HCEC 1CT (cell line): ENCODE measurements at regions not wholly inside any gene's neighbourhood (a gene's known extent, or its start where the extent isn't known, plus 50 kb on each side); places are given as distances from the start of the nearest gene placed in this dataset.
"Not testable (repeated sequence)": the region's sequence is repeated elsewhere in the genome, so short reads cannot be mapped to it uniquely, and the experiment has no call there.

Source experiments
- DNase-seq: peaks from one replicate; pipeline ENCODE4 v3.0.0-alpha.2; 2017

GRCh38 chr12:78338054-78338785 lies 507.5 kb downstream of the NAV3 start:
- DNase-seq: no peak

DNA sequence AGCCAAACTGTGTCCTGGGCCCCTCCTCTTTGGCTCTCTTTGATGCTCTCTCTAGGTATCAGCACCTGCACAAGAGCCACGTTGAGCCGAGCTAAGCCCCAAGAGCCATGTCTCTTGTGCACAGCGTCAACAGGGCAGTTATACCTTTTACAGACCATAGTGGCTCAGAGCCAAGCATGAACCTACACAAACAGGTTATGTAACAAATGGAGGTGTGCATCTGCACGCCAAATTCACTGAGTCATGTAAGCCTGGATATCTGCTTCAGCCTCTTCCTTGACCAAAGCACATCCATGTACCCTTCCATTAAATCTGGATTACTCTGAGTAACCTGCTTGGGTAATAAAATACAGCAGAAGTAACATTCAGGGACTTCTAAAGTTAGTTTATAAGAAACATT lies 509.7 kb downstream of the NAV3 start:
- no peak for DNase-seq

DNA sequence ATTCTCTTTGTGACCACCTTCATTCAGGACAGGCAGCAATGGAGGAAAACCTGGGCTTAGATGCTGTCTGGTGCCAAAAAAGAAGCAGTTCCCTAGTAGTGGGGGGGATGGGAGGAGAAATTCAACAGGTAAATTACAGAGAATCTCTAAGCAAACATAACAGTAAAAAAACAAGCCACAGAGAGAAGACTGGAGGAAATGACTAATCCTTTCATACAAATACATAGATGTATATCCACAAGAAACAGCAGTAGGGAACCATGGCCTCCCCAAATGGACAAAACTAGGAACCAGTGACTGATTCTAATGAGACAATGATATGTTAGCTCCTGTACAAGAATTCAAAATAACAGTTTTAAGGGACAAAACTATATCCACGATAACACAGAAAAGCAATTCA lies 513.0 kb downstream of the NAV3 start:
- no peak for DNase-seq

DNA sequence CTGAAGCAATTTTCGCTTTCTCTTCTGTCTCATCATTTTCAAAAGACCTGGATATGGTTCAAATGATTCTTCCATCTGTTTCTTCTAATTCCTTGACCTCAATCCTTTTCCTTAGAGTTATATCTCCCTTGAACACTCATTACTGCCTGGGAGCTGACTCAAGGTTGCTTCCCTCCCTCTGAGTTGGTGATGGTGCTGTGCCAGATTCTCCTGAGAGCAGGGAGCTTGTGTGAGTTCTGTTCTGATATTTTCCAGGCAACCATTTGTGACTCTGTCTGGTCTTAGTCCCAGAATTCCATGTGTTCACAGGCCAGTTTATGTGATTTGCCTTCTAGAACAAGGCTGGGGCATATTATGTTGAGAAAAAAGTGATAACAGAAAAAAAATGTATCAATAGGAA lies 505.1 kb upstream of the SYT1 start:
- DNase-seq: peak; percentile 26

GRCh38 chr12:78361683-78362082 lies 502.9 kb upstream of the SYT1 start:
- no peak for DNase-seq

DNA sequence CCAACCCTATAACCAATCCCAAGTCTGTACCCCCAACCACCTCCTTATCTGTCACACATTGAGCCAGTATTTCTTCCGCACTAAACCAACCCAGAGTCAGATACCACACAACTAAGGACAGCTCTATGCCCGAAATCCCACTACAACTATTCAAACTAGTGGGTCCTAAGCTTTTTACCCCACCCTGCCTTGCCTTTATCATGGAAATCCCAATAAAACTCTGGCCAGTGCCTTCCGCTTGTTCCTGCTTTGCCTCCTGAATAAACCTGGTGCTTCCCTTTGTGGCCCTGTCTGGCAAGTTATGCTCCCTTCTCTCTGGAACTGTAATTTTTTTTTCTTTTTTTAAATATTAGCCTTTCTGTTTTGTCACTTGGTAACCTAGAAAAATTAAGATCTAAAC lies 493.3 kb upstream of the SYT1 start:
- DNase-seq: no peak

DNA sequence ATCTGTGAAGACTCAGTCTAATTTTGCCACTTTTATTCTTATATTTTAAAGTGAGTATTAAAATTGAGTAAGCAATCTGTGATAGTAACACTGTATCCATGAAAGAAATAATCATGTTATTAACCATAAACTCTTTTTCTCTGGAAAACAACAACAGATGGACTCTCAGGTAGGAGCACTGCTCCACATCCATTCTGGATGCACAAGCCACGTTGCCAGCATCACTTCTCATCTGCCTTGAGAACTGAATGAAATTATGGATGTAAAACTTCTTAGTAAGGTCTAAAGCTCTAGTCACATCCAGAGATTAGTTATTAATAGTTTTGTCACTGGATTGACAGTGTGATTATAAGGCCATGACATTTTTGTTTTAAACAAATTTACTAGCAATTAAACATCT lies 489.1 kb upstream of the SYT1 start:
- DNase-seq: no peak

- no peak for DNase-seq
Measured at GRCh38 chr12:78376257-78376656, 488.3 kb upstream of the SYT1 start.

GRCh38 chr12:78379065-78379464 lies 485.5 kb upstream of the SYT1 start:
- DNase-seq: not testable (repeated sequence)

DNA sequence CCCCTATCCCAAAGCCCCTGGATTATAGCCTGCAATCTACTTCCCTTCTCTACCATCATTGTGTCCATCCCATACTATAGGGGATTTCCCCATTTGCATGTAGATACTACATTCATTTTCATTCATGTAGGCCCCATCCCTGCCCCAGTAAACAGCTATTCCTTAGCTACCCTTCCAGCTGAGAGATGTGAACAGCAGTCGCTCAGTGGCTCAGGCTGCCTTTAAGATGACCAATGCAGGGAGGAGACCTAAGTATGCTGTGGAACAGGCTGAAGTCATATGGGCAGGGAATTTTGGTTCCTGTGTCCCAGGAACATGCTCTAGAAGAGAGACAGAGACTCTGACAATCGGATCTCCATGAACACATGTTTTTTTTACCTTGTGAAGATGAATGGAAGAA lies 481.2 kb upstream of the SYT1 start:
- no peak for DNase-seq

- DNase-seq: no peak
Measured at GRCh38 chr12:78384541-78384940, 480.0 kb upstream of the SYT1 start.

GRCh38 chr12:78385541-78385940 lies 479.0 kb upstream of the SYT1 start:
- DNase-seq: peak; percentile 11

DNA sequence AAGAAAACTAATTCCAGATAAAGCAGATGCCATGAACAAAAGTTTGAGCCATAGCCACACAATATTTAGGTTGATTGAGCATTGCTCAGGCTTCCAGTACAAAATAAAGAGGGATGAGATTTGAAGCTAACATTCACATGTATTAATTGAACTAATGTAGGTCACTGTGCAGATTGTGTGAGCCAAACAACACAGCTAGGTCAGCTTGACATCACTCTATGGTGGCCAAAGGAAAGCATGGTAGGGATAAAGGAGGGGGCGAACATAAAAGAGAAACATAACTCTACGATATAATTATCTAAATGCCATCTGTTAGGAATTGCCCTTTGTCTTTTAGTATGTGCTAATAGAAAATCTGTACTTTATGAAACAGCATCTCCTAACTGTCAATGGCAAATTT lies 477.7 kb upstream of the SYT1 start:
- no peak for DNase-seq

- no peak for DNase-seq
Measured at GRCh38 chr12:78387721-78388120, 476.9 kb upstream of the SYT1 start.

- DNase-seq: no peak
Measured at GRCh38 chr12:78388461-78388860, 476.1 kb upstream of the SYT1 start.

DNA sequence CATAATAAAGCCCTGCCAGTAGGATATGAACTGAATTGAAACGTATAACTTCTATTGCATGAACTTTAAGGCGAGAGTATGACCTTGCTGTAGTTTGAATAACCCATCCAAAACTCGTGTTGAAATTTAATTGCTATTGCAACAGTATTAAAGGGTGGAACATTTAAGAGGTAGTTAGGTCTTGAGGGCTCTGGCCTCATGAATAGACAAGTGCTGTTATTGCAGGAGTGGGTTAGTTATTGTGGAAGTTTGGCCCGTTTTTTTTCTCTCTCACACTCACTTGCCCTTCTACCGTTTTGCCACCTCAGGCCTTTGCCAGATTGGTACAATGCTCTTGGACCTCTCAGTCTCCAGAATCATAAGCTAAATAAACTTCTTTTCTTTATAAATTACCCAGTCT lies 473.7 kb upstream of the SYT1 start:
- no peak for DNase-seq

DNA sequence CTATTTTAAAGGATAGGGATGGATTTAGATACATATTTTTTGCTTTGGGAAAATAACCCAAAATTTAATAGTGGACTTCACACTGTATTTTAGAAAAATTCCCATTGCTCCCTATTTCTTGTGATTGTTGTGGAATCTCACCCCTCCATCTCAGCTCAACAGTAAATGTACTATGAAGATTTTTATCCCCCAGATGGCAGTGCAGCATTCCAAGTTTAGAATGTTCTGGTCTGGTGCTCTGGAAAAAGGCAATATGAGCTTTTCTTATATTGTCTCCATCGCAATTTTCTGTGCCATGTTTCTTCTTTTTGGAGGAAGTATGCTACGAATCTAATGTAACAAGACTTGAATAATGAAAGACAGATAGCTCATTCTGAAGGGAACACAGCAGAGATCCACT lies 471.7 kb upstream of the SYT1 start:
- DNase-seq: peak; percentile 65

DNA sequence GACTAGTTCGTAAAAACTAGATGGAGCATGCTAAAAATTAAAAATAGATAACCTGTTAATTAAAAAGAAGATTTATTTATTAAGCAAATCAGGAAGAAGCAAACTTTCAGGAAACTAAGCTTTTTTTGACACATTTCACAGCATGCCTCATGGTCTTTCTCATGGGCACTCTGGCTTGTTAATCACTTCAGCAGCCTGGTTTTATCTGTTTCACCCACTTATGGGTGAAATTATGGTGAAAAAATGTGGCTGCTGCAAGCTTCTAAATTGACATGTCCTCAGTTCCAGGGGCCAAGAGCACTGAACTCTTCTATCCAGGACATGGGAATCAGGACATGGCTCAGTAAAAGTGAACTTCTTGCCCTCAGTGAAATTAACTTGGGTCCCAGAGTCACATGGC lies 468.6 kb upstream of the SYT1 start:
- DNase-seq: no peak

- DNase-seq: no peak
Measured at GRCh38 chr12:78396538-78396937, 468.0 kb upstream of the SYT1 start.

DNA sequence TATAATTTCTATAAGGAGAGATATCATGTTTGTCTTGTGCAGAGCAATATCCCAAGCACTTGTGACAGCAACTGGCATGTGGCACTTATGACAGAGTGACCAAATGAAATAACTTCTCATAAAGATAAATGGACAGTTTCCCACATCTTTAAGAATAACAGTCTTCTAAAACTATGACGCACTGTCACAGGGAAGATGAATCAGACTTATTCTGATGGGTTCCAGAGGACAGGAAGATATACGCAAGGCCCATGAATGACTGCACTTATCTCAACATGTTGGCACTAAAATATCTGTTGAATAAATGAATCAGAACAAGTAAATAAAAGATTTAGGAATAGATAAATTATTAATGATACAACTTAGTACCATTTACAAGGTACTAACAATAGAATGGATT lies 465.8 kb upstream of the SYT1 start:
- peak; percentile 48 for DNase-seq

- peak; percentile 16 for DNase-seq
Measured at GRCh38 chr12:78402366-78403134, 462.0 kb upstream of the SYT1 start.

DNA sequence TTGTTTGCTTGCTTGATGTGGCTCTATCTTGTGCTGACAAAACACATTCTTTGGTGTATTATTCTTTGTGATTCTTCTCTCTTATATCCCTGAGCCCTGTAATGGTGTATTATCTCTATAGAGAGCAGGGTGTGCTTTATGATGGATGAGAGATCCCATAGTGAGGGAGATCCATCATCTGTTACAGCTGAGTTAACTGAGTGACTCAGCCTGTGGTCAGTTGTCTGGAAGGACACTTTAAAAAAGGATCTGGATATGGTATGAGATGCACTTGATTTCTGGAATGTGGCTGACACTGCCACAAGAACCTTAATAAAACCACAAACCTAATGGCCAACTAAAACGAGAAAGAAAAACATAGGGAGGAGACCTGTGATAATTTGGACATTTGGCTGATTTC lies 461.4 kb upstream of the SYT1 start:
- DNase-seq: peak; percentile 88

- DNase-seq: peak; percentile 92
Measured at GRCh38 chr12:78403681-78404080, 460.9 kb upstream of the SYT1 start.

DNA sequence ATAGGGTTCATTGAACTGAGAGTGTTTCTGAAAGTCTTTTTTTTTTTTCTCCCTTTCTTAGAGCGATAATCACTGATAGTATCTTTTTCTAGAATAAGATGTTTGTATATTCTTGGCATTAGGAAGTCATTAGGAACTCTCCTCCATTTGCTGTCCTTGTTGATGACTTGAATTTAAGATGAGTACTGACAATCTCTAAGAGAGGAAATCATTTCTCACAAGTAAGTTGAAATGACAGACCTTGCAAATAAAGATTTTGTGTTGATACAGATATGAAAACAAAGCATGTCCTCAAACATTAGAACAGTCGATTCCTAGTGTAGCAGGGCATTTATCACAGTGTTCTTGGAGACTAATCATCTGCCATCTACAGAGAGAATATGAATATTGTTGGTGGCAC lies 458.4 kb upstream of the SYT1 start:
- no peak for DNase-seq

GRCh38 chr12:78406828-78407227 lies 457.7 kb upstream of the SYT1 start:
- peak; percentile 42 for DNase-seq
